GM12878 (cell line): ENCODE measurements at regions not wholly inside any gene's neighbourhood (a gene's known extent, or its start where the extent isn't known, plus 50 kb on each side); places are given as distances from the start of the nearest gene placed in this dataset.

Source experiments
- ATAC-seq: fragments of 200-7000 bp; cut with Tn5 transposase; 3 replicates; pipeline ENCODE4 v1.9.1; 2020; ENCODE audit warnings: mild to moderate bottlenecking, moderate library complexity
- BruUV-seq: library from RNA; stranded (reverse); fragments of 400-500 nt; replicated peaks from 2 replicates; lab custom pipeline; 2021; lab: Mats Ljungman, UMichigan
- CTCF ChIA-PET: fragments of 300-600 bp; sonication (Branson Sonifier 250); formaldehyde crosslinking; extraction: SDS; loops from one replicate; lab custom pipeline; 2021; ENCODE audit warnings: inconsistent platforms; lab: Yijun Ruan, JAX
- POLR2A ChIA-PET: fragments of 350-600 bp; formaldehyde crosslinking; extraction: SDS; loops from one replicate; lab custom pipeline; 2021; ENCODE audit warnings: inconsistent platforms; lab: Charles Lee
- RAD21 ChIA-PET: fragments of 300-600 bp; sonication (Branson Sonifier 250); formaldehyde crosslinking; loops from one replicate; lab custom pipeline; 2023; ENCODE audit warnings: antibody characterized with exemption; ENCODE audit not compliant: unreplicated experiment; lab: Charles Lee
- SMC1A ChIA-PET: fragments of 300-600 bp; sonication (Branson Sonifier 250); formaldehyde crosslinking; loops from one replicate; lab custom pipeline; 2023; ENCODE audit not compliant: unreplicated experiment, uncharacterized antibody; lab: Charles Lee
- DNase-seq: peaks from one replicate; pipeline ENCODE4 v3.0.0-alpha.2; 2011; ENCODE audit warnings: low read depth, low spot score
- FAIRE-seq: peaks from 3 replicates; lab custom pipeline; 2011; peaks lifted over from hg19 to GRCh38; lab: Jason Lieb, UNC
- H2AFZ ChIP-seq: 2 replicates; pipeline ENCODE4 v1.6.0; 2011; ENCODE audit warnings: low read depth, low read length, control low read depth; ENCODE audit not compliant: control insufficient read depth
- H3K27ac ChIP-seq: 2 replicates; pipeline ENCODE4 v1.5.1; 2011; ENCODE audit warnings: control low read depth; ENCODE audit not compliant: control insufficient read depth, insufficient read depth
- H3K27me3 ChIP-seq, 2 experiments: replicated peaks in 1 of 2; 2 replicates each; pipeline versions ENCODE4 v1.6.0 to v1.6.1; 2011; ENCODE audit warnings: low read length in 1 of 2; ENCODE audit not compliant: control insufficient read depth in 2 of 2, insufficient read depth in 2 of 2
- H3K36me3 ChIP-seq, 2 experiments: 2 replicates each; pipeline ENCODE4 v1.5.1; 2011; ENCODE audit warnings: low read length in 1 of 2; ENCODE audit not compliant: control insufficient read depth in 2 of 2, insufficient read depth in 2 of 2
- H3K4me1 ChIP-seq: 2 replicates; pipeline ENCODE4 v1.6.1; 2011; ENCODE audit warnings: mild to moderate bottlenecking, low read length, moderate library complexity, mixed read lengths; ENCODE audit not compliant: control insufficient read depth, insufficient read depth
- H3K4me2 ChIP-seq: 2 replicates; pipeline ENCODE4 v1.6.0; 2011; ENCODE audit warnings: control low read depth; ENCODE audit not compliant: control insufficient read depth, insufficient read depth
- H3K4me3 ChIP-seq: fragments of 200-600 bp; sonication (generic); 2 replicates; pipeline ENCODE4 v1.5.1; 2016
- H3K79me2 ChIP-seq: 2 replicates; pipeline ENCODE4 v1.6.0; 2011; ENCODE audit warnings: low read length; ENCODE audit not compliant: control insufficient read depth, insufficient read depth
- H3K9ac ChIP-seq: 2 replicates; pipeline ENCODE4 v1.8.0; 2011; ENCODE audit warnings: low read length, control low read depth, mixed read lengths; ENCODE audit not compliant: control insufficient read depth, insufficient read depth
- H3K9me3 ChIP-seq: replicated peaks from 3 replicates; pipeline ENCODE4 v1.5.1; 2011; ENCODE audit warnings: mild to moderate bottlenecking, low read length; ENCODE audit not compliant: control insufficient read depth, insufficient read depth
- H4K20me1 ChIP-seq: 2 replicates; pipeline ENCODE4 v1.6.0; 2011; ENCODE audit not compliant: control insufficient read depth, insufficient read depth
- BCLAF1 ChIP-seq: fragments of 450-650 bp; IDR thresholded peaks from 2 replicates; pipeline ENCODE4 v1.6.1; 2017; ENCODE audit warnings: antibody characterized with exemption, mild to moderate bottlenecking, moderate library complexity
- EGR1 ChIP-seq, 2 experiments: IDR thresholded peaks; 1 replicate in 1 of 2; 2 replicates in 1 of 2; pipeline ENCODE4 v1.6.1; 2011 to 2012; ENCODE audit warnings: low read depth in 2 of 2, low read length in 2 of 2, borderline replicate concordance in 1 of 2, mild to moderate bottlenecking in 1 of 2, moderate library complexity in 1 of 2
- STAT1 ChIP-seq: fragments of 450-650 bp; conservative IDR thresholded peaks from 2 replicates; pipeline ENCODE4 v1.6.1; 2014; ENCODE audit warnings: antibody characterized with exemption, mild to moderate bottlenecking
- ZBTB11 ChIP-seq: fragments of 450-650 bp; formaldehyde crosslinking; IDR thresholded peaks from 2 replicates; pipeline ENCODE4 v1.5.0; 2022; ENCODE audit warnings: mild to moderate bottlenecking, missing genetic modification characterization
- WGBS: methylation state at CpG from one replicate; pipeline ENCODE4 v1.1.6; 2016; ENCODE audit warnings: low lambda C conversion rate; ENCODE audit not compliant: insufficient replicate concordance, insufficient coverage; ENCODE audit errors: missing lambda C conversion rate; 5-methylcytosine and 5-hydroxymethylcytosine counted together
- in situ Hi-C: fragments of 300-500 bp; cut with MboI; formaldehyde crosslinking; loops from 9 replicates; pipeline ENCODE4 v1.14.3; 2018; ENCODE audit warnings: mixed read lengths
- intact Hi-C: fragments of 100-400 bp; cut with micrococcal nuclease; formaldehyde crosslinking; loops from one replicate; pipeline ENCODE4 v1.14.2; 2022; ENCODE audit not compliant: unreplicated experiment

- H3K27ac ChIP-seq: no peak overlapping the region
These were observed 119.9 kb upstream of the RASGRP1 start for GRCh38 chr15:38684440-38685010.

More at GRCh38 chr15:38684440-38685010, 119.9 kb upstream of the RASGRP1 start:
- FAIRE-seq: no peak
- H3K4me1 ChIP-seq: peaks cover 10% of the 10 kb centered on the region
- POLR2A ChIA-PET: interaction anchor here (0.6 to 2.9 kb wide), 6 partner anchors 11 to 131 kb away, joined by 3 to 33 read pairs (median 6); partner anchors contain the start of gene RASGRP1
- TF ChIP-seq ZBTB11 (CRISPR knock-in tag) (no peak), STAT1 (no peak), EGR1 (IDR thresholded peaks at IDR 0.05; ENCODE audit: borderline replicate concordance in 1 of 2, low read depth in 2 of 2, low read length in 2 of 2) (no peak), BCLAF1 (no peak)
- no peaks in the 10 kb centered on the region for H3K9me3 ChIP-seq
- in situ Hi-C loops (loop anchor here (5.0 kb wide), 1 partner anchor 122 kb away; the partner anchor contains the start of gene RASGRP1), intact Hi-C loops (no loop called here)
- DNase-seq: no peak
- no peak for ATAC-seq
- H3K4me3 ChIP-seq: no peak overlapping the region
- H3K79me2 ChIP-seq: no peaks in the 10 kb centered on the region
- no peak overlapping the region; the same call in 1 of the 2 replicates for H2AFZ ChIP-seq
- RAD21 ChIA-PET: interaction anchor here (0.8 to 12.0 kb wide), 28 partner anchors 7 to 328 kb away, joined by 3 to 322 read pairs (median 10); partner anchors contain the start of gene RASGRP1
- H3K27me3 ChIP-seq: no peaks in the 10 kb centered on the region
- H3K9ac ChIP-seq: no peak overlapping the region
- CTCF ChIA-PET: interaction anchor here (0.6 to 15.4 kb wide), 39 partner anchors 7 to 330 kb away, joined by 3 to 288 read pairs (median 8); partner anchors contain the start of genes FAM98B and RASGRP1
- SMC1A ChIA-PET: interaction anchor here (0.8 to 17.6 kb wide), 36 partner anchors 7 to 688 kb away, joined by 3 to 293 read pairs (median 14); partner anchors contain the start of genes FAM98B and RASGRP1
- H4K20me1 ChIP-seq: no peaks in the 10 kb centered on the region
- no TSS peak for BruUV-seq
- H3K4me2 ChIP-seq: no peak overlapping the region
- WGBS: 28% methylated on average over 2 of the region's 2 CpGs
- no peaks in the 10 kb centered on the region for H3K36me3 ChIP-seq
